ENCODE measurements at regions not wholly inside any gene's neighbourhood (a gene's known extent, or its start where the extent isn't known, plus 50 kb on each side); places are given as distances from the start of the nearest gene placed in this dataset.

- TF ChIP-seq CTCF (IDR thresholded peaks at IDR 0.05) (no peak), EZH2phosphoT487 (IDR thresholded peaks at IDR 0.05) (no peak), EZH2 (IDR thresholded peaks at IDR 0.05) (no peak)
These were observed 114.5 kb upstream of the KCNK2 start for GRCh38 chr1:214967865-214968575.
